Fibroblast of lung (primary cell): ENCODE measurements at regions not wholly inside any gene's neighbourhood (a gene's known extent, or its start where the extent isn't known, plus 50 kb on each side); places are given as distances from the start of the nearest gene placed in this dataset.

ENCODE experiments used
- DNase-seq, 2 donors: peaks; one replicate each; pipeline versions ENCODE4 v3.0.0 to v3.0.0-alpha.2; 2010; ENCODE audit warnings: low read depth in 2 of 2
- H2AFZ ChIP-seq: 2 replicates; pipeline ENCODE4 v1.5.1; 2012; ENCODE audit warnings: low read length, control low read depth, inconsistent platforms
- H3K27ac ChIP-seq: 2 replicates; pipeline ENCODE4 v1.5.1; 2011; ENCODE audit warnings: low read length, control low read depth; ENCODE audit not compliant: insufficient read depth
- H3K27me3 ChIP-seq: 2 replicates; pipeline ENCODE4 v1.5.1; 2011; ENCODE audit warnings: mild to moderate bottlenecking, low read length; ENCODE audit not compliant: control insufficient read depth, insufficient read depth
- H3K36me3 ChIP-seq: 2 replicates; pipeline ENCODE4 v1.5.1; 2011; ENCODE audit warnings: low read length; ENCODE audit not compliant: control insufficient read depth, insufficient read depth
- H3K4me1 ChIP-seq: 2 replicates; pipeline ENCODE4 v1.5.1; 2011; ENCODE audit warnings: low read length; ENCODE audit not compliant: control insufficient read depth, insufficient read depth; ENCODE audit errors: extremely low read depth
- H3K4me2 ChIP-seq: 2 replicates; pipeline ENCODE4 v1.5.1; 2011; ENCODE audit warnings: low read length, control low read depth; ENCODE audit not compliant: insufficient read depth; ENCODE audit errors: extremely low read depth
- H3K4me3 ChIP-seq, 4 experiments: fragments of 200-600 bp in 1 of 4; sonication (generic) in 1 of 4; replicated peaks in 1 of 4; 2 replicates each; pipeline ENCODE4 v1.5.1; 2011 to 2016; ENCODE audit warnings: low read length in 4 of 4, low read depth in 3 of 4, mild to moderate bottlenecking in 3 of 4, control low read depth in 2 of 4, inconsistent platforms in 1 of 4, mixed read lengths in 1 of 4; ENCODE audit not compliant: insufficient read depth in 1 of 4; ENCODE audit errors: control extremely low read depth in 1 of 4
- H3K79me2 ChIP-seq: 2 replicates; pipeline ENCODE4 v1.5.1; 2012; ENCODE audit warnings: mild to moderate bottlenecking, low read length, inconsistent platforms; ENCODE audit not compliant: control insufficient read depth, insufficient read depth
- H3K9ac ChIP-seq: 2 replicates; pipeline ENCODE4 v1.5.1; 2011; ENCODE audit warnings: mild to moderate bottlenecking, low read length, control low read depth; ENCODE audit not compliant: insufficient read depth
- H3K9me3 ChIP-seq: 2 replicates; pipeline ENCODE4 v1.5.1; 2012; ENCODE audit warnings: low read depth, low read length; ENCODE audit not compliant: control insufficient read depth, insufficient read depth
- H4K20me1 ChIP-seq: 2 replicates; pipeline ENCODE4 v1.5.1; 2011; ENCODE audit warnings: low read length; ENCODE audit not compliant: control insufficient read depth, insufficient read depth; ENCODE audit errors: extremely low read depth
- CTCF ChIP-seq, 2 donors: IDR thresholded peaks in 1 of 2; conservative IDR thresholded peaks in 1 of 2; 1 replicate in 1 of 2; 2 replicates in 1 of 2; pipeline ENCODE4 v1.5.1; 2011 to 2012; ENCODE audit warnings: low read length in 2 of 2, control low read depth in 1 of 2, inconsistent platforms in 1 of 2, low read depth in 1 of 2, mild to moderate bottlenecking in 1 of 2
- EZH2 ChIP-seq: IDR thresholded peaks from 2 replicates; pipeline ENCODE4 v1.5.1; 2012; ENCODE audit warnings: low read length, control low read depth, mild to moderate bottlenecking; ENCODE audit errors: missing control alignments

GRCh38 chr9:29806937-29807618 is 2233.8 kb upstream of the C9orf72 start:
- H4K20me1 ChIP-seq: no peaks in the 10 kb centered on the region
- no peaks in the 10 kb centered on the region for H3K36me3 ChIP-seq
- H3K9ac ChIP-seq: no peak overlapping the region
- no peaks in the 10 kb centered on the region for H3K4me1 ChIP-seq
- H3K4me3 ChIP-seq: no peak overlapping the region
- no peak overlapping the region for H3K4me2 ChIP-seq
- H3K9me3 ChIP-seq: no peaks in the 10 kb centered on the region
- H3K27ac ChIP-seq: no peak overlapping the region
- TF ChIP-seq CTCF (conservative IDR thresholded peaks at IDR 0.05 in 1 of 2, IDR thresholded peaks at IDR 0.05 in 1 of 2; ENCODE audit: low read depth in 1 of 2, low read length in 2 of 2) (no peak), EZH2 (no peak)
- H3K79me2 ChIP-seq: no peaks in the 10 kb centered on the region
- H3K27me3 ChIP-seq: no peaks in the 10 kb centered on the region
- peak in 1 of 2 donors; percentile 8 for DNase-seq
- no peak overlapping the region for H2AFZ ChIP-seq

- Histone ChIP-seq H3K9me3 (no peaks in the 10 kb centered on the region), H3K9ac (no peak overlapping the region), H3K4me1 (no peaks in the 10 kb centered on the region), H3K27me3 (no peaks in the 10 kb centered on the region), H3K4me3 (no peak overlapping the region), H3K27ac (no peak overlapping the region), H2AFZ (no peak overlapping the region), H3K4me2 (no peak overlapping the region), H3K36me3 (no peaks in the 10 kb centered on the region), H4K20me1 (no peaks in the 10 kb centered on the region), H3K79me2 (no peaks in the 10 kb centered on the region)
- no peak for DNase-seq
- TF ChIP-seq EZH2 (no peak), CTCF (conservative IDR thresholded peaks at IDR 0.05 in 1 of 2, IDR thresholded peaks at IDR 0.05 in 1 of 2; ENCODE audit: low read depth in 1 of 2, low read length in 2 of 2) (no peak)
Measured at GRCh38 chr9:29816954-29817703, 2243.8 kb upstream of the C9orf72 start.

- Histone ChIP-seq H3K9me3 (no peaks in the 10 kb centered on the region), H3K36me3 (no peaks in the 10 kb centered on the region), H3K4me3 (no peak overlapping the region), H4K20me1 (no peaks in the 10 kb centered on the region), H3K4me1 (no peaks in the 10 kb centered on the region), H2AFZ (no peak overlapping the region), H3K4me2 (no peak overlapping the region), H3K27ac (no peak overlapping the region), H3K79me2 (no peaks in the 10 kb centered on the region), H3K27me3 (no peaks in the 10 kb centered on the region), H3K9ac (no peak overlapping the region)
- TF ChIP-seq EZH2 (no peak), CTCF (conservative IDR thresholded peaks at IDR 0.05 in 1 of 2, IDR thresholded peaks at IDR 0.05 in 1 of 2; ENCODE audit: low read depth in 1 of 2, low read length in 2 of 2) (no peak)
- no peak for DNase-seq
Measured at GRCh38 chr9:29822458-29822857, 2249.2 kb upstream of the C9orf72 start.
